ENCODE measurements at regions not wholly inside any gene's neighbourhood (a gene's known extent, or its start where the extent isn't known, plus 50 kb on each side); places are given as distances from the start of the nearest gene placed in this dataset.

DNA sequence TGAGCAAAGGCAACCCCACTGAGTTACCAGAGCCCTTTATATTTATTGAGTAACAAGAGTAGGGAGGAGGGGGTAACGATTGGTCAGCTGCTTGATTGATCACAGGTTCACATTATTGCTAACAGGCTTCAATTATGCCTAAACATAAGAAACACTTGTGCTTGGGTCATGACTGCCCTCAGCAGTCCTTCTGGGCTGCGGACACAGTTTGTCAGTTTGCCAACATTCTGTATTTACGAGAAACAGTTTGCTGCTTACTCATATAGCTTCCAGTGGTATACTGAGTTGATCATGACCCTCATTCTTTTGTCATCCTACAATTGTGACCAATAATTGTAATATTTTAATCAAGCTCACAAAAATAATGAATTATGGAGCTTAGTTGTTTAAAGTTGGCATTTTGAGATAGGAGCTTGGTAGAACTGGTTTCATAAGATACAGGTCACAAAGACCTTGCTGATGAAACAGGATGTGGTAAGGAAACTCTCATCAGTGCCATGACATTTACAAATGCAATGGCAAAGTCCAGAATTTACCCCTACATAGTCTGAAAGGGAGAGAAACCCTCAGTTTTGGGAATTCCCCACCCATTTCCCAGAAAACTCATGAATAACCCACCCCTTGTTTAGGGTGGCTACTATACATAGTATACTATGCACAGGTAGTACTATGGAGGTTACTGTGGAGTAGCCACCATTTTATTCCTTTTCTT is 1421.0 kb upstream of the FLRT2 start:
- WGBS, 2 donors: 70 to 74% methylated on average over 3 of the region's 3 CpGs
- no peak for DNase-seq (ENCODE audit: low spot score in 2 of 2)
- TF ChIP-seq, protein P1, sequence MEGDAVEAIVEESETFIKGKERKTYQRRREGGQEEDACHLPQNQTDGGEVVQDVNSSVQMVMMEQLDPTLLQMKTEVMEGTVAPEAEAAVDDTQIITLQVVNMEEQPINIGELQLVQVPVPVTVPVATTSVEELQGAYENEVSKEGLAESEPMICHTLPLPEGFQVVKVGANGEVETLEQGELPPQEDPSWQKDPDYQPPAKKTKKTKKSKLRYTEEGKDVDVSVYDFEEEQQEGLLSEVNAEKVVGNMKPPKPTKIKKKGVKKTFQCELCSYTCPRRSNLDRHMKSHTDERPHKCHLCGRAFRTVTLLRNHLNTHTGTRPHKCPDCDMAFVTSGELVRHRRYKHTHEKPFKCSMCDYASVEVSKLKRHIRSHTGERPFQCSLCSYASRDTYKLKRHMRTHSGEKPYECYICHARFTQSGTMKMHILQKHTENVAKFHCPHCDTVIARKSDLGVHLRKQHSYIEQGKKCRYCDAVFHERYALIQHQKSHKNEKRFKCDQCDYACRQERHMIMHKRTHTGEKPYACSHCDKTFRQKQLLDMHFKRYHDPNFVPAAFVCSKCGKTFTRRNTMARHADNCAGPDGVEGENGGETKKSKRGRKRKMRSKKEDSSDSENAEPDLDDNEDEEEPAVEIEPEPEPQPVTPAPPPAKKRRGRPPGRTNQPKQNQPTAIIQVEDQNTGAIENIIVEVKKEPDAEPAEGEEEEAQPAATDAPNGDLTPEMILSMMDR (IDR thresholded peaks at IDR 0.05): no peak
- TF ChIP-seq POLR2A (IDR thresholded peaks at IDR 0.05): no peak
- no peak overlapping the region for H3K4me3 ChIP-seq (ENCODE audit: low read depth, poor library complexity, severe bottlenecking)
- intact Hi-C loops (cut with DNase I; ENCODE audit: low total_unique reads): no loop called here

DNA sequence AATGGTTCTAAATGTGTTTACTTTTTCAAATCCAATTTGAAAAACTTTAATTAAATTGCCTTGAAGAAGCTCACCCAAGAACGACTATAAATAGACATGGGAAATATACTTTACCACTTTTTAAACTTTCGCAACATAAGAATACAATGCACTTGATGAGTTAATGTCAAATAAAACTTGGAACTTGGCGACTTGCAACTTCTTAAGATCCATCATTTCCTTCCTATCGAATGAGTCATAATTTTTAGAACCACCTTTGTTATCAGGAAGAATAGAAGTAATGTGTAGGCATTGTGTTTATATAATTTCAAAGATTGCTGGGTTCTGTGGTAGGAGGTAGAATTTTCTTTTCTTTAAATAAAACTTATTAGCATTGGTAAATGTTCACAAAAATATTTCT is 1417.4 kb upstream of the FLRT2 start:
- TF ChIP-seq POLR2A (IDR thresholded peaks at IDR 0.05): no peak
- TF ChIP-seq, protein P1 (IDR thresholded peaks at IDR 0.05): no peak
- intact Hi-C loops (cut with DNase I; ENCODE audit: low total_unique reads): no loop called here
- no peak overlapping the region for H3K4me3 ChIP-seq (ENCODE audit: low read depth, poor library complexity, severe bottlenecking)
- DNase-seq (ENCODE audit: low spot score in 2 of 2): no peak
- WGBS, 2 donors: 71 to 73% methylated on average over 4 of the region's 4 CpGs

DNA sequence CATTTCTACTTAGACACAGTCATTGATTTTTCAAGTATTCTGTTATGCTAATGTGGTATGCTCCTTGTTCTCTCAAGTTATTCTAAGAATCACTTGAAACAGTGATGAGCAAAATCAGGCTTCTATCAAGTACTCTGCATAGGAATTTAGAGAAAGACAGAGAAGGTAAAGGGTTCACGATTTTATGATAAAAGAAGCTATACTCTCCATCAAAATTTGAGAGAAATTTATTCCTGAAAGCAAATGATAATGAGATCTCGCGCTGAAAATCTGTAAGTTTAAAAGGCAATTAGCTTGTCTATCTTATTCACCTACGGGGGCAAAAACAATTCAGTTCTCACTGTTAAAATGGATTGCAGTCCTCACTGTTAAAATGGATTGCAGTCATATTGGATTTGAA is 1404.3 kb upstream of the FLRT2 start:
- 80 to 93% methylated on average over 4 of the region's 4 CpGs for WGBS, 2 donors
- no peak overlapping the region for H3K4me3 ChIP-seq (ENCODE audit: low read depth, poor library complexity, severe bottlenecking)
- DNase-seq (ENCODE audit: low spot score in 2 of 2): no peak
- TF ChIP-seq POLR2A (IDR thresholded peaks at IDR 0.05): no peak
- TF ChIP-seq, protein P1 (IDR thresholded peaks at IDR 0.05): no peak
- intact Hi-C loops (cut with DNase I; ENCODE audit: low total_unique reads): no loop called here

DNA sequence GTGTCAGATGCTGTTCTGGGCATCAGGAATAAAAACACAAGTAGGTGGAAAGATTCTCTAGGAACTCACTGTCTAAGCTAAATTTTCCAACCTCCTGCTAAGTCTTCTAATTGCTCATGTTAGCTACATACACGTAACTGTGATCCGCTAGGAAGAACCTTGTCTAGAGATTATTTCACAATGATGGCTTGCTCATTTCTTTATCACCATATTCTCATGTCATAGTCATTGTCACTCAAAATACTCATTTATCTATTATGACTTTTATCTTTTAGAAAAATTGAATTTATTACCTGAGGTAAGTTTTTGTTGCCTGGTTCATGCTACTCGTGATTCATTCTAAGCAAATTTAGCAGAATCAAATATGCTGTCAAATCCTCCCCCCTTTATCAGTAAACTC is 1402.4 kb upstream of the FLRT2 start:
- 75 to 89% methylated on average over 3 of the region's 3 CpGs for WGBS, 2 donors
- DNase-seq (ENCODE audit: low spot score in 2 of 2): no peak

GRCh38 chr14:84128050-84128449 is 1401.9 kb upstream of the FLRT2 start:
- TF ChIP-seq POLR2A (IDR thresholded peaks at IDR 0.05): no peak
- TF ChIP-seq, protein P1 (IDR thresholded peaks at IDR 0.05): no peak
- intact Hi-C loops (cut with DNase I; ENCODE audit: low total_unique reads): no loop called here
- no peak overlapping the region for H3K4me3 ChIP-seq (ENCODE audit: low read depth, poor library complexity, severe bottlenecking)
- 48 to 55% methylated on average over 3 of the region's 3 CpGs for WGBS, 2 donors
- DNase-seq (ENCODE audit: low spot score in 2 of 2): no peak

More for the DNA sequence above, 1402.4 kb upstream of the FLRT2 start:
- intact Hi-C loops (cut with DNase I; ENCODE audit: low total_unique reads): no loop called here
- TF ChIP-seq, protein P1 (IDR thresholded peaks at IDR 0.05): no peak
- no peak for TF ChIP-seq POLR2A (IDR thresholded peaks at IDR 0.05)
- no peak overlapping the region for H3K4me3 ChIP-seq (ENCODE audit: low read depth, poor library complexity, severe bottlenecking)

DNA sequence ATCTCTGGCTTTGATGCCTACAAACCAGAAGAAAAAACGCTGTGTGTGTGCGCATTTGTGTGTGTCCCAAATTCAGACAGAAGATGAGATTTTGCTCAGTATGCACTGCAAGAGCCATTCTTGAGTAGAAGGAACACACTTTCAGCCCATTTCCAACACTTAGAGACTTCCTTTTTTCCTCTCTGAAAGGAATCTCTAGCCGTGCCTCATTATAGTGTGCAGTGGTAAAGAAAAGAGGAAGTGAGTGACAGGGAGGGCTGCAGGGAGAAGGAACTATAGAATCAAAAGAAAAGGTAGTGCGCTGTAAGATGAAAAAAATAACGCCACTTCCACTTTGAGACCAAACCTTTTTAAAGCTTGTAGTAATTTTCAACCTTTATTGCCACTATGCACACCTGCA is 1400.9 kb upstream of the FLRT2 start:
- whole genome bisulfite sequencing, 2 donors: 71 to 76% methylated on average over 5 of the region's 5 CpGs
- TF ChIP-seq, protein P1 (IDR thresholded peaks at IDR 0.05): no peak
- no peak for TF ChIP-seq POLR2A (IDR thresholded peaks at IDR 0.05)
- intact Hi-C loops (cut with DNase I; ENCODE audit: low total_unique reads): no loop called here
- no peak for DNase-seq (ENCODE audit: low spot score in 2 of 2)
- no peak overlapping the region for H3K4me3 ChIP-seq (ENCODE audit: low read depth, poor library complexity, severe bottlenecking)
